GM23248 (cell line): ENCODE measurements at regions not wholly inside any gene's neighbourhood (a gene's known extent, or its start where the extent isn't known, plus 50 kb on each side); places are given as distances from the start of the nearest gene placed in this dataset.

Experiments used
- DNase-seq: peaks from one replicate; pipeline ENCODE4 v3.0.0-alpha.2; 2015
- H2AFZ ChIP-seq: fragments of 200-600 bp; sonication (generic); 2 replicates; pipeline ENCODE4 v1.6.1; 2016; ENCODE audit warnings: antibody characterized with exemption
- H3F3A ChIP-seq: fragments of 200-600 bp; sonication (generic); 2 replicates; pipeline ENCODE4 v1.6.1; 2016; ENCODE audit warnings: mild to moderate bottlenecking, antibody characterized with exemption, mixed run types; ENCODE audit not compliant: insufficient read depth
- H3K27ac ChIP-seq: fragments of 200-600 bp; sonication (generic); 2 replicates; pipeline ENCODE4 v1.5.1; 2016; ENCODE audit warnings: mild to moderate bottlenecking
- H3K27me3 ChIP-seq: fragments of 200-600 bp; sonication (generic); replicated peaks from 2 replicates; pipeline ENCODE4 v1.6.1; 2016; ENCODE audit warnings: mild to moderate bottlenecking; ENCODE audit not compliant: insufficient read depth
- H3K36me3 ChIP-seq: fragments of 200-600 bp; sonication (generic); 2 replicates; pipeline ENCODE4 v1.6.1; 2016; ENCODE audit warnings: low read depth, mild to moderate bottlenecking
- H3K4me1 ChIP-seq: fragments of 200-600 bp; sonication (generic); 2 replicates; pipeline ENCODE4 v1.6.1; 2016; ENCODE audit warnings: mild to moderate bottlenecking; ENCODE audit not compliant: insufficient read depth
- H3K4me2 ChIP-seq: fragments of 200-600 bp; sonication (generic); one replicate; pipeline ENCODE4 v1.6.1; 2016; ENCODE audit warnings: mild to moderate bottlenecking; ENCODE audit not compliant: unreplicated experiment
- H3K4me3 ChIP-seq: fragments of 200-600 bp; sonication (generic); 2 replicates; pipeline ENCODE4 v1.5.1; 2016; ENCODE audit warnings: mild to moderate bottlenecking
- H3K79me2 ChIP-seq: fragments of 200-600 bp; sonication (generic); 2 replicates; pipeline ENCODE4 v1.6.1; 2016; ENCODE audit warnings: mild to moderate bottlenecking; ENCODE audit not compliant: insufficient read depth
- H3K9ac ChIP-seq: fragments of 200-600 bp; sonication (generic); 2 replicates; pipeline ENCODE4 v1.6.1; 2016; ENCODE audit warnings: mild to moderate bottlenecking
- H3K9me2 ChIP-seq: fragments of 200-600 bp; sonication (generic); 2 replicates; pipeline ENCODE4 v1.6.1; 2016; ENCODE audit warnings: mixed run types, mild to moderate bottlenecking, moderate library complexity; ENCODE audit not compliant: insufficient read depth
- H3K9me3 ChIP-seq: fragments of 200-600 bp; sonication (generic); one replicate; pipeline ENCODE4 v1.6.1; 2017; ENCODE audit warnings: low read depth
- H4K20me1 ChIP-seq: fragments of 200-600 bp; sonication (generic); 2 replicates; pipeline ENCODE4 v1.6.0; 2016; ENCODE audit not compliant: insufficient read depth
- EZH2 ChIP-seq: fragments of 200-600 bp; sonication (generic); IDR thresholded peaks from 2 replicates; pipeline ENCODE4 v1.6.1; 2018; ENCODE audit warnings: antibody characterized with exemption, mild to moderate bottlenecking; ENCODE audit not compliant: insufficient read depth, poor library complexity, severe bottlenecking
- EZH2phosphoT487 ChIP-seq: fragments of 200-600 bp; sonication (generic); IDR thresholded peaks from 2 replicates; pipeline ENCODE4 v1.6.1; 2018; ENCODE audit warnings: antibody characterized with exemption, moderate library complexity, mild to moderate bottlenecking, low read depth; ENCODE audit not compliant: insufficient read depth
- WGBS, 2 experiments: methylation state at CpG; one replicate each; pipeline ENCODE4 v1.1.6; 2015 to 2017; ENCODE audit warnings: low lambda C conversion rate in 2 of 2, low coverage in 1 of 2; ENCODE audit errors: missing lambda C conversion rate in 2 of 2; 5-methylcytosine and 5-hydroxymethylcytosine counted together
- in situ Hi-C: fragments of 300-500 bp; cut with MboI; formaldehyde crosslinking; loops from 2 replicates; pipeline ENCODE4 v1.15.0; 2020

GRCh38 chr11:104340590-104340989 lies 176.6 kb upstream of the PDGFD start:
- DNase-seq: no peak
- 8 to 9% methylated on average over 2 of the region's 2 CpGs for WGBS, 2 experiments

GRCh38 chr11:104339380-104339831 lies 175.5 kb upstream of the PDGFD start:
- Histone ChIP-seq H3K27ac (no peak overlapping the region), H2AFZ (no peak overlapping the region), H3K9me3 (no peaks in the 10 kb centered on the region), H4K20me1 (no peaks in the 10 kb centered on the region), H3K4me2 (no peak overlapping the region), H3K9me2 (no peaks in the 10 kb centered on the region), H3K4me1 (peaks cover 15% of the 10 kb centered on the region), H3K27me3 (no peaks in the 10 kb centered on the region), H3K9ac (no peak overlapping the region), H3K79me2 (no peaks in the 10 kb centered on the region), H3K36me3 (no peaks in the 10 kb centered on the region), H3F3A (no peaks in the 10 kb centered on the region), H3K4me3 (no peak overlapping the region)
- TF ChIP-seq EZH2phosphoT487 (no peak), EZH2 (no peak)
- no peak for DNase-seq
- in situ Hi-C loops: loop anchor here (25.0 kb wide), 1 partner anchor 652 kb away; no protein-coding TSS in a partner anchor
- WGBS, 2 experiments: 82 to 88% methylated on average over 10 of the region's 10 CpGs

More at GRCh38 chr11:104340590-104340989, 176.6 kb upstream of the PDGFD start:
- Histone ChIP-seq H3K36me3 (no peaks in the 10 kb centered on the region), H3K9ac (no peak overlapping the region), H3K79me2 (no peaks in the 10 kb centered on the region), H3K4me2 (no peak overlapping the region), H3K27ac (no peak overlapping the region), H3K4me3 (no peak overlapping the region), H3K27me3 (no peaks in the 10 kb centered on the region), H2AFZ (no peak overlapping the region), H3F3A (no peaks in the 10 kb centered on the region), H3K9me2 (no peaks in the 10 kb centered on the region), H4K20me1 (no peaks in the 10 kb centered on the region), H3K9me3 (no peaks in the 10 kb centered on the region), H3K4me1 (peaks cover 15% of the 10 kb centered on the region)
- in situ Hi-C loops: loop anchor here (25.0 kb wide), 1 partner anchor 653 kb away; no protein-coding TSS in a partner anchor
- TF ChIP-seq EZH2: no peak
- TF ChIP-seq EZH2phosphoT487: no peak

GRCh38 chr11:104338186-104338585 lies 174.2 kb upstream of the PDGFD start:
- in situ Hi-C loops: loop anchor here (25.0 kb wide), 1 partner anchor 651 kb away; no protein-coding TSS in a partner anchor
- H4K20me1 ChIP-seq: no peaks in the 10 kb centered on the region
- H3K4me2 ChIP-seq: no peak overlapping the region
- no peaks in the 10 kb centered on the region for H3K27me3 ChIP-seq
- H3K27ac ChIP-seq: no peak overlapping the region
- H3K9me3 ChIP-seq: no peaks in the 10 kb centered on the region
- no peak overlapping the region for H3K4me3 ChIP-seq
- peak; percentile 14 for DNase-seq
- H3F3A ChIP-seq: no peaks in the 10 kb centered on the region
- WGBS, 2 experiments: 55 to 57% methylated on average over 1 of the region's 1 CpG
- H3K9me2 ChIP-seq: no peaks in the 10 kb centered on the region
- H3K79me2 ChIP-seq: no peaks in the 10 kb centered on the region
- peaks cover 15% of the 10 kb centered on the region for H3K4me1 ChIP-seq
- TF ChIP-seq EZH2: no peak
- TF ChIP-seq EZH2phosphoT487: no peak
- H3K36me3 ChIP-seq: no peaks in the 10 kb centered on the region
- peak overlapping the region; percentile 59 for H2AFZ ChIP-seq
- no peak overlapping the region for H3K9ac ChIP-seq

DNA sequence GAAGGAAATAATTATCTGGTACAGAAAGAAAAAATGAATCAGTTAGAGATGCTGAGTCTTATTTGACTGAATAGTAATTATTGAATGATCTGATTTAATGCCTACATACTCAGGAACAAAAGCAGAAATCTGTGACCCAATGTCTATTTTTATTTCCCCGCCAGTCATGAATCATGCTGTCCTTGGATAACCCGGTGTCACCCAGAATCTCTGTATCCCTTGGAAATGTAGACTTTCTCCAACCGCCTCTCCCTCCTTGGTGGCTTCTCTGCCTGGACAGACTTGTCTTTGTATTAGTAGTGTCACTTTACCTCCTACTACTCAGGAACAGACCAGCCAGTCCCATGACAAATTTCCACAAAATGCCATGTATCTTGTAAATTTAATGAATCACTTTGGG lies 173.3 kb upstream of the PDGFD start:
- TF ChIP-seq EZH2phosphoT487: no peak
- no peak for TF ChIP-seq EZH2
- in situ Hi-C loops: loop anchor here (25.0 kb wide), 1 partner anchor 650 kb away; no protein-coding TSS in a partner anchor
- H3K9ac ChIP-seq: no peak overlapping the region
- H3F3A ChIP-seq: no peaks in the 10 kb centered on the region
- no peak overlapping the region for H3K4me3 ChIP-seq
- no peak overlapping the region for H3K4me2 ChIP-seq
- 50 to 65% methylated on average over 3 of the region's 3 CpGs for WGBS, 2 experiments
- H3K9me3 ChIP-seq: no peaks in the 10 kb centered on the region
- no peaks in the 10 kb centered on the region for H3K9me2 ChIP-seq
- no peak overlapping the region for H3K27ac ChIP-seq
- no peaks in the 10 kb centered on the region for H3K36me3 ChIP-seq
- H3K4me1 ChIP-seq: peaks cover 15% of the 10 kb centered on the region
- no peaks in the 10 kb centered on the region for H4K20me1 ChIP-seq
- peak overlapping the region; percentile 59; the same call in 1 of the 2 replicates for H2AFZ ChIP-seq
- peak; percentile 10 for DNase-seq
- H3K27me3 ChIP-seq: no peaks in the 10 kb centered on the region
- no peaks in the 10 kb centered on the region for H3K79me2 ChIP-seq

- Histone ChIP-seq H3F3A (no peaks in the 10 kb centered on the region), H3K79me2 (no peaks in the 10 kb centered on the region), H3K9ac (no peak overlapping the region), H3K27ac (no peak overlapping the region), H4K20me1 (no peaks in the 10 kb centered on the region), H2AFZ (no peak overlapping the region), H3K4me1 (peaks cover 15% of the 10 kb centered on the region), H3K36me3 (no peaks in the 10 kb centered on the region), H3K27me3 (no peaks in the 10 kb centered on the region), H3K4me2 (no peak overlapping the region), H3K9me2 (no peaks in the 10 kb centered on the region), H3K9me3 (no peaks in the 10 kb centered on the region), H3K4me3 (no peak overlapping the region)
- TF ChIP-seq EZH2: no peak
- TF ChIP-seq EZH2phosphoT487: no peak
- 62 to 68% methylated on average over 4 of the region's 4 CpGs for WGBS, 2 experiments
- in situ Hi-C loops: loop anchor here (25.0 kb wide), 1 partner anchor 647 kb away; no protein-coding TSS in a partner anchor
- DNase-seq: peak; percentile 34
Measured at GRCh38 chr11:104333977-104334376, 170.0 kb upstream of the PDGFD start.
